K562 (cell line): ENCODE measurements at regions not wholly inside any gene's neighbourhood (a gene's known extent, or its start where the extent isn't known, plus 50 kb on each side); places are given as distances from the start of the nearest gene placed in this dataset.

Experiments
- ATAC-seq: fragments of 200-7000 bp; cut with Tn5 transposase; 3 replicates; pipeline ENCODE4 v1.9.1; 2020; ENCODE audit warnings: moderate library complexity
- BruUV-seq: library from RNA; stranded (reverse); fragments of 400-500 nt; replicated peaks from 2 replicates; lab custom pipeline; 2021; lab: Mats Ljungman, UMichigan
- CTCF ChIA-PET: fragments of 300-600 bp; formaldehyde crosslinking; extraction: SDS; loops from one replicate; lab custom pipeline; 2021; ENCODE audit warnings: low intra/inter-chr PET ratio; lab: Yijun Ruan, JAX
- POLR2A ChIA-PET: fragments of 300-600, 350-650 bp; sonication (Branson Sonifier 250); formaldehyde crosslinking; extraction: SDS; loops from one replicate; lab custom pipeline; 2021; ENCODE audit warnings: antibody characterized with exemption, inconsistent platforms; lab: Yijun Ruan, JAX
- DNase-seq, 4 experiments: peaks; one replicate each; pipeline versions ENCODE4 v3.0.0 to v3.0.0-alpha.2; 2011 to 2018; ENCODE audit warnings: low spot score in 3 of 4, mixed read lengths in 3 of 4; ENCODE audit errors: extremely low read depth in 1 of 4
- FAIRE-seq: peaks from 2 replicates; lab custom pipeline; 2011; peaks lifted over from hg19 to GRCh38; lab: Jason Lieb, UNC
- H2AFZ ChIP-seq: 2 replicates; pipeline ENCODE4 v1.6.0; 2011; ENCODE audit warnings: low read depth, low read length, control low read depth, inconsistent platforms
- H3K27ac ChIP-seq: fragments of 200-600 bp; 3 replicates; pipeline ENCODE4 v1.8.0; 2011; ENCODE audit warnings: low read depth, mild to moderate bottlenecking, control low read depth, inconsistent platforms, low read length, moderate library complexity, mixed read lengths; ENCODE audit errors: extremely low read depth
- H3K27me3 ChIP-seq, 2 experiments: fragments of 300-600 bp in 1 of 2; 2 replicates in 1 of 2; 3 replicates in 1 of 2; pipeline versions ENCODE4 v1.6.0 to v1.8.0; 2011; ENCODE audit warnings: inconsistent platforms in 2 of 2, low read length in 2 of 2, mild to moderate bottlenecking in 1 of 2, mixed read lengths in 1 of 2, moderate library complexity in 1 of 2; ENCODE audit not compliant: control insufficient read depth in 2 of 2, insufficient read depth in 2 of 2
- H3K36me3 ChIP-seq: fragments of 300-600 bp; 3 replicates; pipeline ENCODE4 v1.8.0; 2011; ENCODE audit warnings: mild to moderate bottlenecking, low read length, inconsistent platforms; ENCODE audit not compliant: control insufficient read depth, insufficient read depth
- H3K4me1 ChIP-seq, 2 experiments: fragments of 200-600 bp in 1 of 2; replicated peaks in 1 of 2; 2 replicates in 1 of 2; 3 replicates in 1 of 2; pipeline versions ENCODE4 v1.5.1 to v1.8.0; 2011; ENCODE audit warnings: inconsistent platforms in 2 of 2, low read length in 2 of 2, mild to moderate bottlenecking in 1 of 2, mixed read lengths in 1 of 2, moderate library complexity in 1 of 2; ENCODE audit not compliant: control insufficient read depth in 2 of 2, insufficient read depth in 2 of 2
- H3K4me2 ChIP-seq: 2 replicates; pipeline ENCODE4 v1.6.1; 2011; ENCODE audit warnings: low read length, control low read depth, inconsistent platforms, mixed read lengths; ENCODE audit not compliant: insufficient read depth
- H3K4me3 ChIP-seq: fragments of 200-600 bp; sonication (generic), shearing (Covaris generic); 2 replicates; pipeline ENCODE4 v1.5.1; 2016; ENCODE audit warnings: control low read depth, inconsistent platforms
- H3K79me2 ChIP-seq: fragments of 200-600 bp; 3 replicates; pipeline ENCODE4 v1.8.0; 2011; ENCODE audit warnings: low read length, inconsistent platforms; ENCODE audit not compliant: control insufficient read depth, insufficient read depth
- H3K9ac ChIP-seq, 2 experiments: 2 replicates each; pipeline versions ENCODE4 v1.6.0 to v1.6.1; 2011; ENCODE audit warnings: low read depth in 2 of 2, low read length in 2 of 2, control low read depth in 1 of 2, inconsistent platforms in 1 of 2, mild to moderate bottlenecking in 1 of 2, mixed read lengths in 1 of 2; ENCODE audit not compliant: insufficient read depth in 1 of 2
- H3K9me1 ChIP-seq: one replicate; pipeline ENCODE4 v1.6.0; 2011; ENCODE audit warnings: inconsistent platforms, mild to moderate bottlenecking, low read length, moderate library complexity; ENCODE audit not compliant: control insufficient read depth, insufficient read depth
- H3K9me3 ChIP-seq: replicated peaks from 2 replicates; pipeline ENCODE4 v1.5.1; 2011; ENCODE audit warnings: low read depth, low read length, inconsistent platforms; ENCODE audit not compliant: control insufficient read depth, insufficient read depth
- H4K20me1 ChIP-seq: replicated peaks from 2 replicates; pipeline ENCODE4 v1.6.1; 2011; ENCODE audit warnings: low read length, inconsistent platforms, mixed read lengths; ENCODE audit not compliant: control insufficient read depth, insufficient read depth
- BRCA1 ChIP-seq, 2 experiments: fragments of 450-650 bp in 1 of 2; sonication (generic) in 1 of 2; formaldehyde crosslinking in 1 of 2; IDR thresholded peaks; 2 replicates each; pipeline versions ENCODE4 v1.5.0 to v1.6.1; 2017 to 2020; ENCODE audit warnings: mild to moderate bottlenecking in 1 of 2, missing genetic modification reagents in 1 of 2
- DLX4 ChIP-seq: fragments of 250-450 bp; sonication (Bioruptor Pico); IDR thresholded peaks from 2 replicates; pipeline ENCODE4 v1.6.1; 2021; ENCODE audit warnings: mild to moderate bottlenecking
- MTA3 ChIP-seq: fragments of 450-650 bp; formaldehyde crosslinking; IDR thresholded peaks from 2 replicates; pipeline ENCODE4 v1.6.1; 2017; ENCODE audit warnings: mild to moderate bottlenecking, borderline replicate concordance
- PYGO2 ChIP-seq: fragments of 450-650 bp; IDR thresholded peaks from 2 replicates; pipeline ENCODE4 v1.6.1; 2016; ENCODE audit warnings: mild to moderate bottlenecking, missing genetic modification characterization, moderate library complexity, missing compliant biosample characterization
- SMC3 ChIP-seq: conservative IDR thresholded peaks from 2 replicates; pipeline ENCODE4 v1.6.1; 2011; ENCODE audit warnings: low read depth, low read length, improper control_type of control experiment; ENCODE audit not compliant: insufficient read depth
- SUPT5H ChIP-seq: fragments of 450-650 bp; IDR thresholded peaks from 2 replicates; pipeline ENCODE4 v1.6.1; 2016
- TEAD4 ChIP-seq, 2 experiments: sonication (generic) in 1 of 2; formaldehyde crosslinking in 1 of 2; IDR thresholded peaks; 2 replicates each; pipeline versions ENCODE4 v1.6.1 to v1.8.0; 2012 to 2022; ENCODE audit warnings: borderline replicate concordance in 1 of 2, inconsistent platforms in 1 of 2, low read length in 1 of 2, mild to moderate bottlenecking in 1 of 2, missing genetic modification reagents in 1 of 2
- ZNF224 ChIP-seq: sonication (generic); formaldehyde crosslinking; IDR thresholded peaks from 2 replicates; pipeline ENCODE4 v1.8.0; 2022; ENCODE audit warnings: mild to moderate bottlenecking, missing genetic modification reagents
- ZNF707 ChIP-seq: fragments of 250-450 bp; sonication (Bioruptor Pico); conservative IDR thresholded peaks from 2 replicates; pipeline ENCODE4 v1.8.0; 2022; ENCODE audit warnings: inconsistent platforms, mild to moderate bottlenecking, moderate library complexity
- WGBS: fragments of 100-300 bp; shearing (Covaris generic); methylation state at CpG from one replicate; pipeline ENCODE4 v1.1.6; 2016; ENCODE audit warnings: low coverage, mixed read lengths; ENCODE audit not compliant: insufficient coverage; ENCODE audit errors: missing lambda C conversion rate; 5-methylcytosine and 5-hydroxymethylcytosine counted together
- in situ Hi-C: fragments of 300-500 bp; cut with MboI; formaldehyde crosslinking; loops from 4 replicates; pipeline ENCODE4 v1.15.0; 2018; ENCODE audit warnings: inconsistent platforms, mixed read lengths
- intact Hi-C: fragments of 100-400 bp; cut with micrococcal nuclease; formaldehyde crosslinking; loops from 2 replicates; pipeline ENCODE4 v1.14.2; 2022

- WGBS: 0% methylated on average over 1 of the region's 1 CpG
- POLR2A ChIA-PET: interaction anchor here (1.2 kb wide), 1 partner anchor 13 kb away, joined by 4 read pairs; no protein-coding TSS in a partner anchor
- DNase-seq (no peak), ATAC-seq (no peak), FAIRE-seq (no peak)
- H3K4me2 ChIP-seq: no peak overlapping the region
- BruUV-seq: no TSS peak
- H3K9me1 ChIP-seq: no peaks in the 10 kb centered on the region
- H3K4me1 ChIP-seq: no peaks in the 10 kb centered on the region
- no peaks in the 10 kb centered on the region; the same call in 1 of the 2 replicates for H3K9me3 ChIP-seq
- in situ Hi-C loops: no loop called here
- no peaks in the 10 kb centered on the region for H3K27me3 ChIP-seq
- H4K20me1 ChIP-seq: no peaks in the 10 kb centered on the region
- no peak for TF ChIP-seq ZNF224
- TF ChIP-seq PYGO2: no peak
- no peak for TF ChIP-seq DLX4 (CRISPR knock-in tag)
- no peak for TF ChIP-seq ZNF707
- TF ChIP-seq SUPT5H: no peak
- TF ChIP-seq BRCA1 (IDR thresholded peaks at IDR 0.05): no peak
- TF ChIP-seq BRCA1 (CRISPR knock-in tag; IDR thresholded peaks at IDR 0.05): no peak
- TF ChIP-seq SMC3: no peak
- no peak for TF ChIP-seq TEAD4 (IDR thresholded peaks at IDR 0.05; ENCODE audit: low read length)
- TF ChIP-seq TEAD4 (CRISPR knock-in tag; IDR thresholded peaks at IDR 0.05; ENCODE audit: borderline replicate concordance): no peak
- no peak for TF ChIP-seq MTA3
- intact Hi-C loops: no loop called here
- no peaks in the 10 kb centered on the region for H3K36me3 ChIP-seq
- H3K9ac ChIP-seq: no peak overlapping the region
- H3K27ac ChIP-seq: no peak overlapping the region
- H2AFZ ChIP-seq: no peak overlapping the region
- H3K4me3 ChIP-seq: no peak overlapping the region
- no peaks in the 10 kb centered on the region for H3K79me2 ChIP-seq
- CTCF ChIA-PET: no interaction called here
These were observed 518.9 kb downstream of the BCKDHB start for GRCh38 chr6:80625405-80625804.
